Activated CD8-positive, alpha-beta memory T cell treated with anti-CD3 and anti-CD28 coated beads, Interleukin-2, amount 50 U/mL, for 4 hours (primary cell): ENCODE measurements at regions not wholly inside any gene's neighbourhood (a gene's known extent, or its start where the extent isn't known, plus 50 kb on each side); places are given as distances from the start of the nearest gene placed in this dataset.
"Not testable (repeated sequence)": the region's sequence is repeated elsewhere in the genome, so short reads cannot be mapped to it uniquely, and the experiment has no call there.

Source experiments
- DNase-seq: peaks from one replicate; pipeline ENCODE4 v3.0.0-alpha.2; 2020

DNA sequence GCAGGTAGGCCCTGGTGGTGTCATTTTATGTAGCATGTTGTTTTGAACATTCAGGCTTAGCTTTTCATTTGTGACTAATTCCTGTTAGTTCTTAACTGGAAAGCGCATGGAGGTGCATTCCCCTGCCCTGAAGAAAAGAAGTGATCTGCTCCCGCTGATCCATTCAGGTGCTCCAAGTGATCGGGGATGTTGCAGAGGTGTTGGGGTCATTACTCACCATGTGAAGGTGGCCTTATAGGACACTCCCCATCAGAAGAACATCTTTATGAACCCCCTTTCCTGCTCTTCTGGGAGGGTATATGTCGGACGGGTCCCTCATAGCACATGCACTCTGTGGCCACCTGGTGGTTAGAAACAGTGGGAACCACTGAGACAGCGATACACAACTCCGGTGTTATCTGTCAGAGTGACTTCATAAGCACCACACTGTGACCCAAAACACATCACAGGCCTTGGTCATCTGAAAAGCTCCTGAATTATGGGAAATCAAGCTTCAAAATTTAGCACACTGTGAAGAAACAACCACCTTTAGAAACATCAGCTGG, 172.5 kb upstream of the NOTCH2NLA start:
- DNase-seq, result not testable (repeated sequence)

DNA sequence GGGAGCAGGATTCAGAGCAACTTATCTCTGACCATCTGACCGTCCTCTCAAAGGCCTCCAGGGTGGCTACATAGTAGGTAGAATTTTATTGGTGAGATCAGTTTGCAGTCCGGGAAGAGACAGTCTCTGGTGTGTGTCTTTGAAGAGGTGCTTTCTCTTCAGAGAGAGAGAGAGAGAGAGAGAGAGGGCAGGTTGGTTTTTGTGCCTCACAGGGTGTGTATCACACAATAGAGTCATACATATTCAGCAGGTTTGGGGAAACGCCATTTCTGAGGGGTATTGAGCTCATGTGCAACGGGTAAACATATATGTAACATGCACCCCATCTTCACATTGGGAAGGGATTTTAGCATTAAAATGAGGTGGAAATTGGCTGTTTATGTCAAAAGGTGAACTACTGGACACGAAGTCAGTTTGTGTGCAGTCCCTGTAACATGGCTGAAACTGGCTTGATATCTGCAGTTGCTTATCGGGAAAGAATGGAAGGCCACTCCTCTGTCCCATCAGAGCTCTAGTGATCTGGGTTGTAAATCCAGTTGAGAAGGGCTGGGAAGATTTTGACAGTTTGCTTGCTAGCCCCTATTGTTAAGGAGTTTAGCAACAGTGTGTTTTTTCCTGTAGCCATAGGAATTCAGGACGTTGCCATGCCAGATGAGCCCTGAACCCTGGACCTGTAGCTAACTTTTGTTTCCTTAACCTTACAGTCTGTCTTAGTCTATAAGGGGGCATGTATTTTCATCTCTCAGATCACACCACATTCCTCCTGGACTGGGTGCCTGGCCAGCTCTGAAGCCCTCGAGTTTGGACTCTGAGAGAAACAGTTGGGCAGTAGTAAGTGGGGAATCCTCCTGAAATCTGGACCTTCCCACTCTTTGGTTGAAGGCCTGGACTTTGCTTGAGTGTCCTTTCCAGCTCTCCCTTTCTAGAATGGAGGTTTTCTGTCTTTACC, 171.6 kb upstream of the NOTCH2NLA start:
- DNase-seq, result not testable (repeated sequence)

DNA sequence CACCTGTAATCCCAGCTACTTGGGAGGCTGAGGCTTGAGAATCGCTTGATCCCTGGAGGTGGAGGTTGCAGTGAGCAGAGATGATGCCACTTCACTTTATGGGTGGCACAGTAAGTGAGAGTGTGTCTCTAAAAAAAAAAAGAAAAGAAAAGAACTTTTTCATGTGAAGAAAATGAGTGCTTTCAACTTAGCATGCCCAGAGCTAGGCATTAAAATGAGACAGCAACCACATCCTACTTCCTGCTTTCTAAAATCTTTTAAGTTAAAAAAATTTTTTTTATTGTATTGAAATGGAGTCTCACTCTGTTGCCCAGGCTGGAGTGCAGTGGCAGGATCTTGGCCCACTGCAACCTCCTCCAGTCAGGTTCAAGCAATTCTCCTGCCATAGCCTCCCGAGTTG, 170.4 kb upstream of the NOTCH2NLA start:
- DNase-seq, result not testable (repeated sequence)

DNA sequence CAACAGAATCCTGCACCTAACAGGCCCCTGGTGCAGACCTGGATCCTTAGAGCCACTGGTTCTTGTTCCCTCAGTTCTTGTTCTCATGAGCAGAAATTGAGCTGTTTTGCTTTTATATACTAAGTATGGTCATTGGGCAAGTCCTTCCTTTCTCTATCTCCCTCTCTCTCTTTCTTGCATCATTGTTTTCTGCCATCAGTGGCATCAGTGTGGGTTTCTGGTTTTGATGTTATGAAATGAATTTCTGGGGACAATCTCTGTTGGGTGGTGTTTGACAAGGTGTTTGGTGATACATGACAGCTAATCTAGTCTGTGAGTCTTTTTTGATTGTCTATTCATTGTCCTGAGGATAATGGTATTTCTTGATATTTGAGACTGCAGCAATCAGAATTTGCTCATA, 168.0 kb upstream of the NOTCH2NLA start:
- not testable (repeated sequence) for DNase-seq

DNA sequence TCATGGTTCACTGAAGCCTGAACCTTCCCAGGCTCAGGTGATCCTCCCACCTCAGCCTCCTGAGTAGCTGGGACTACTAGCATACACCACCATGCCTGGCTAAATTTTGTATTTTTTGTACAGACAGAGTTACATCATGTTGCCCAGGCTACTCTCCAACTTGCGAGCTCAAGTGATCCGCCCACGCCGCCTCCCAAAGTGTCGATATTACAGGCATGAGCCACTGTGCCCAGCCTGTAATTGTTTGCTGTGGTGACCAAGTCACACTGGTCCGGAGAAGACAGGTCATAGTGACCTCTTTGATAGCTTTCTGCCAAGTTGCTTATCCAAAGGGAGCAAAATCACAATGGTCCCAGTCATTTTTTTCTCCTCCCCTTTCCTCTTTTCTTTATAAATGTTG, 167.4 kb upstream of the NOTCH2NLA start:
- not testable (repeated sequence) for DNase-seq

DNA sequence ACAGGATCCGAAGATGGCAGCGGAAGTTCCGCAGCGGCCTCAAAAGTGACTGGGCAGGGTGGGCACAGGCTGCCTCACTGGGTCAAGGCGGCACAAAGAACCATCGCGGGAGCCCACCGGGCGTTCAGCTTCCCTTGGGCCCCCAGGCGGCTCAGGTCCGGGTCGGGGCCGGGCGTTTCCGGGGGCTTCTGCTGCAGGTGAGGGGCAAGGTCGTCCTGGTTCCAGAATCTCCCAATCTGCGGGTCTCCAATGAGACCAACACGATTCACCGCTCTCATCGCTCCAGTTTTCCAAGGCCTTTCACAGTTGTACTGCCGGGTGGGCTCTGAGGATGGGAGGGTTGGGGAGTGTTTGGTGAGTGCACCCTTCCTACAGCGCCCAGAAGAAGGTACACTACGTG, 165.0 kb upstream of the NOTCH2NLA start:
- DNase-seq, result not testable (repeated sequence)

DNA sequence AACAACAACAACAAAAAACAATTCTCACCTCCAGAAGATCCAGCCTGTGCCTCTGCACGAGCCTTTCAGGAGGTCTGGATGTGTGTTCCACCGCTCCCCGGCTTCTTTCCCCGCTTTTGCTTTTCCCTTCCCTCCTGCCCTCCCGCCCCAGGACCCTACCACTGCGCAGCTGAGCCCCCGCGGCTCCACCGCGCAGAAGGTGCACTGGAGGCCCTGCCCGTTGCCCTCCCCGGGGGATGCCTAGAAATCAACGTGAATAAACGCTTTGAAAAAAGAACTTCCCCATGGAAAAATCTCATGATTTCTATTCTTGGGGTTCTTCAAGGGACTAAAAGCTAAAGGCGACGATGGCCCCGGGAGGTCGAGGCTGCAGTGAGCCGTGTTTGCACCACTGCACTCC, 164.3 kb upstream of the NOTCH2NLA start:
- DNase-seq, result not testable (repeated sequence)

DNA sequence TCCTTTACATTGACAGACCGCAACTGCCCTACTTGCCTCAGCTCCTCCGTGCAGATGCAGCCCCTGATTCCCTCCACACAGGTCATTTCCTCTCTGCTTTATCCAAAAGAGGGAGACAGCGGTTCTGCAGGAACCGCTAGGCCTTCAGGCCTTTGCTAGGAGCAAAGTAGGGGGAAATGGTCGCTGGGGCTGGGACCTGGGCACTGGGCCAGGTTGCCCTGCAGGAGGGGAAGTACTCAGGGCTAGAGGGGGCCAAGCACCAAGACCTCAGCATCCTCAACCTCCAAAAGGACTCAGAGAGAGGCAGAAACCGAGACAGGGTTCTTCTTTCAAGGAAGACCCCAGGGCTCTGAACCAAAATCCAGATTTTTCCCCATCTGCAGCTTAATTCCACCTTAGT, 160.4 kb upstream of the NOTCH2NLA start:
- not testable (repeated sequence) for DNase-seq

DNA sequence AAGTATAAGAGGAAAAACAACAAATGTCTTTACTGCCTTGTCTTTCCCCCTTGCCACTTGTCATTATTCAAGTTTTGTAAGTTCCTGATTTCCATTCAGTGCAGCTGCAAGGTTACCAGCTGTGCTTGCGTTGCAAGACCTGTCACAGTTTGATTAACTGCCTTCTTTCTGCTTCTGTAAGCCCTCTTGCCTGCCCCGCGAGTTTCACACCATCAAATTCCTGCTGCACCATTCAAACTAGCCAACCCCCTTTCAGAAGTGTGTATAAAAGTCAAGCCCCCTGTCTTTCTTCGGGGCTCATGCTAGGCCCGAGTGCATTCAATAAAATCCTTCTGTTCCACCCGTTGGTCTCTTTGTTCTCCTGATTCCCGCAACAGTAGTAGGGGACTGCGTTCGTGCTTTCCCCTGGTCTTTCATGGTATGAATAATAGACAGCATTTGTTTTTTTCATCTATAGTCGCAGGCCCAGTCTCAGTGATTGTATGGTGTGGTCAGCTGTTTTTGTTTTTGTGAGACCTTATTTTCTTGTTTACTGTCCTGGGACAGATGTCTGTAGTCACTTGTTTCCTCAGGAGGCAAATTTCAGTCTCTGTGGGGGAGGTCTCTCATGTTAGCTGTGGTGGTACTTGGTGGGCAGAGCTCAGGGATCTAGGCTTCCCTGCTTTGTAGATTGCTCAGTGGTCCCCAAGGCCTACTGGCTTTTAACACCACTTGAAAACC, 159.1 kb upstream of the NOTCH2NLA start:
- not testable (repeated sequence) for DNase-seq

DNA sequence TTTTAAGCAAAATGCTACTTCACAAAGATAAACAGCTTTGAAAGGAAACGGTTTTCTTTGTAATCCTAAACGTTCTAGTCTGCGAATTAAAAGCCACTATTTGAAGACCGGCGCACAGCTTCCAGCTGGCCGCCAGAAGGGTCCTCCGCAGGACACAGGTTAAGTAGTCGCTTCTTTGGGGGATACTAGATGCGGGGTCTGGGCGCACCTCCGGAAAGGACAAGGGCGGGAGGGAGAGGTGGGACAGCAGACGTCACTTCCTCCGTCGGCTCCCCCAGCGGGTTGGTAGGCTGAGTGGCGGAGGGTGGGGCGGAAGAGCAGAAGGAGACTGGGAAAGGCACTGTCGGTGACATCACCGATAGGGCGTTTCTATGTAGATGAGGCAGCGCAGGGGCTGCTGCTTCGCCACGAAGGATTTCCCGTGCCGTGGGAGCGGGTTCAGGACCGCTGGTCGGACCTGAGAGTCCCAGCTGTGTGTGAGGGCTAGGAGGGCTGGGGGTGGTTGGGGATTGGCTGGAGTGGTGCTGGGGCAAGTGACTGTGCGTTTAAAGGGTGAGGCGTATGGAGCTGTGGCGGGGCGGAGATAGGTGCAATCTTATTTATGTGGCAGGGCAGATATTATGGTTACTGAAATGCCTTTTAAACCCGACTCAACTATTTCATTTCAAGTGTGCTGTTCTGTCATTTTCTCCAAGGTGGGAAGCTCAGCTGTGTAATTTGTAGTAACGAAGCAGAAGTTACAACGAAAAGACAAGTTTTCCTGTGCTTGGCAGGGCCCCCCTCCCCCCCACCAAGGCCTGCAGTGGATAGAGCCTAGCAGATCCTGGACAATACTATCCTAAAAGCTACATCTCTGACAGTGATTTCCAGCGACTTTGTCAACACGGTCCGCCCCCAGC, 158.3 kb upstream of the NOTCH2NLA start:
- DNase-seq, result not testable (repeated sequence)

DNA sequence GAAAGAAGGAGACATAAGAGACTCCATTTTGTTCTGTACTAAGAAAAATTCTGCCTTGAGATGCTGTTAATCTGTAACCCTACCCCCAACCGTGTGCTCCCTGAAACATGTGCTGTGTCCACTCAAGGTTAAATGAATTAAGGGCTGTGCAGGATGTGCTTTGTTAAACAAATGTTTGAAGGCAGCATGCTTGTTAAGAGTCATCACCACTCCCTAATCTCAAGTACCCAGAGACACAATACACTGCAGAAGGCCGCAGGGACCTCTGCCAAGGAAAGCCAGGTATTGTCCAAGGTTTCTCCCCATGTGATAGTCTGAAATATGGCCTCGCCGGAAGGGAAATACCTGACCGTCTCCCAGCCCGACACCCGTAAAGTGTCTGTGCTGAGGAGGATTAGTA, 152.4 kb upstream of the NOTCH2NLA start:
- not testable (repeated sequence) for DNase-seq

DNA sequence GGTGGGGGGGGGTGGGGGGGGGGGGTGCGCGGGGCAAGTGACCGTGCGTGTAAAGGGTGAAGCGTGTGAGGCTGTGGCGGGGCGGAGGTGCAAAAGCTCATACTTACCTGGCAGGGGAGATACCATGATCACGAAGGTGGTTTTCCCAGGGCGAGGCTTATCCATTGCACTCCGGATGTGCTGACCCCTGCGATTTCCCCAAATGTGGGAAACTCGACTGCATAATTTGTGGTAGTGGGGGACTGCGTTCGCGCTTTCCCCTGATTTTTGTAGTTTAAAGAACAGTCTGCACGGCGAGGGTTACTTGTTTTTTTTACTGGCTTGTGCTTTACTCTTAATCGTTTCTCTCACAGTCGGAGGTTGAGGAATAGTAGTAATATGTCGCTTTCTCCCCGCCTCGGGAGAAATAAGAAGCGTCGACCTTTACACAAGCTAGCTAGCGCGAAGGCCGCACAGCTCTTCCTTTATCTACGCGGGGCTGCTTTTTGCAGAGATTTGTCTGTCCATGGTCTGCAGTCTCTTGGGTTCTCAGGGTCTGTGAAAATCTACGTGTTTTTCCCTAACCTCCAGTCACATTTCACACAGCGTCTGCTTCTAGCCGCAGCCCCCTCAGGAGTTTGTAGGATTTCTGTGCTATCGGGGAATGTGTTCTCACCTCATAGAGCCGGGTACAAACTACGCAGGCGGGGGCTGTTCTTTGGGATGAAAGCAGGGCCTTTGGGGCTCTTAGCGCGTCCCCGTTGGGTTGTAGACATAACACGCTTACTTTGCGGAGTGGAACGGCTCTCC, 148.1 kb upstream of the NOTCH2NLA start:
- DNase-seq, result peak; percentile 57

DNA sequence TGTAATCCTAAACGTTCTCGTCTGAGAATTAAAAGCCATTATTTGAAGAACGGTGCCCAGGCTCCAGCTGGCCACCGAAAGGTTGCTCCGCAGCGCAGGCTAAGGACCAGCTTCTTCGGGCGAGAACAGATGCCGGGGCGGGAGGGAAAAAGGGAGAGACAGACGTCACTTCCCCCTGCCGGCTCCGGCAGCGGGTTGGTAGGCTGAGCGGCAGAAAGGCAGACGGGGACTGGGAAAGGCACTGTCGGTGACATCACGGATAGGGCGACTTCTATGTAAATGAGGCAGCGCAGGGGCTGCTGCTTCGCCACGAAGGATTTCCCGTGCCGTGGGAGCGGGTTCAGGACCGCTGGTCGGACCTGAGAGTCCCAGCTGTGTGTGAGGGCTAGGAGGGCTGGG, 147.5 kb upstream of the NOTCH2NLA start:
- peak; percentile 76 for DNase-seq

DNA sequence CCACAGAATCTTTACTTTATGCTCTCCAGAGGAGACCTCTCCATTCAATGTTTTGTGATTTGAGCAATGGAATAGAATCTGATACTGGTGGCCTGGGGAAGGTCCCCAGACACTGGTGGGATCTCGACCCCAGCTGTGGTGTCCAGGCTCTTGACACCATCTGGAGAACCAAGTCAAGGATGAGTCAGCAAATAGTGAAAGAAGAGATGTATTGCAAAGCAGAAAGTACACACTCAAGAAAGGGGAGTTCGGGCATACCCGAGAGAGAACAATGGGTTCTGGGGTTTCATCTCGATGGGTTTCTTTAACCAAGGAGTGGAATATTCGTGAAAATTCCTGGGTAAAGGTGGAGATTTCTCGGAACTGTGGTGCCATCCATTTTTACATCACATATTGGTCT, 146.3 kb upstream of the NOTCH2NLA start:
- DNase-seq, result not testable (repeated sequence)

DNA sequence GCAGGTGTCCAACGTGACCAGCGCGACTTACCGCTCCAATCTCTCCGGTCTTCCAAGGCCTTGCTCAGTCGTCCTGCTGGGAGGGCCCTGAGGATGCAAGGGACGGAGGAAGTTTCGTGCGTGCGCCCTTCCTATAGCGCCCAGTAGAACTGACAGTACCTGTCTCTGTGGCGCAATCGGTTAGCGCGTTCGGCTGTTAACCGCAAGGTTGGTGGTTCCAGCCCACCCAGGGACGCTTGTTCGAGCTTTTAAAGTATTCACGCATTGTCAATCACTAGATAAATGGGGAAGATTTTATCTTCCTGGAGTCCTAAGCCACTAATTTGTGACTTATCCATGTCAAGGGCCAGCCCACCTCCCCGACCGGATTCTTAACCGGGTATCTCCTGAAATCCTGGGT, 141.1 kb upstream of the NOTCH2NLA start:
- peak; percentile 41 for DNase-seq

DNA sequence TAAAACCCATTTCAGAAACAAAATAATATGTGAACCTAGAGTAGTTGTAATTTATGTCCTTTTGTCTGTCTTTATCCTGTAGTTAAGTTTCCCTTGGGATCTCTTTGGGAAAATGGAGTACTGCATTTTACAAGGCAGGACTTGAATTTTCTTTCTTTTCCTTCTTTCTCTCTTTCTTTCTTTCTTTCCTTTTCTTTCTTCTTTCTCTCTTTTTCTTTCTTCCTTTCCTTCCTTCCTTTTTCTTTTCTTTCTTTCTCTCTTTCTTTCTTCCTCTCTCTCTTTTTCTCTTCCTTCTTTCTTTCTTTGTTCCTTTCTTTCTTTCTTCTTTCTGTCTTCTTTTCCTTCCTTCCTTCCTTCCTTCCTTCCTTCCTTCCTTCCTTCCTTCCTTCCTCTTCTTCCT, 126.6 kb upstream of the NOTCH2NLA start:
- not testable (repeated sequence) for DNase-seq

DNA sequence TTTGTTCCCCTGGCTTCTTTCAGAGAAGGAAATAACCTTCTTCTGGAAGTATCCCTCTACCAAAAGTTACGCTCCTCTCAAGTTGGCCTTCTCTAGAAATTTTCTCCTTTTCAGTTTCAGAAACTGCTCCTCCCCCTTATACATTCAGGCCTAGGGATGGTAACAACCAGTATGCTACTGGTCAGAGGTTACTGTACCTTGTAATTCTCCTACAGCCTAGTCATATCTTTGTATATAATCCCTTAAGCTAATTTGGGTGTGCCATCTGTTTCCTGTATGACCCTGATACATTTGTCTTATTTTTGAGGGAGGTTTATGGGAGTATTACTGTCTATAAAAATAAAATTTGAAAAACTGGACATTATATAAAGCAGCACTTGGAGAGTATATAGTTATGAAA, 98.0 kb upstream of the NOTCH2NLA start:
- DNase-seq, result not testable (repeated sequence)

DNA sequence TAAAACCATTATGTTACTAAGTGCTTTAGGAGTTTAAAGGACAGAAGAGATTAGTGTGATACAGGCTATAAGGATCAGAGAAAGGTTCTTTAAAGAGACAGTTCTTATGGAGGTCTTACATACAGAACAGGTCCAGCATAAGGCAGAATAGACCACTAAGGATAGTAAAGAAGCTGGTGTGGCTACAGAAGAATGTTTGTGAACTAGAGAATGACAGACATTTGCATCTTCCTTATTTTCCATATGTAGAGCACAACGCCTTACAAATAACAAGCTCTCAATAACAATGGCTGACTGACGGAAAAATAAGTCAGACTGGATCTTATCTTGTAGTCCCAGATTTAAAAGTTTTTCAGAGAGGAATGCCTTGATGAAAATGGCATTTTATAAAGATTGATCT, 95.6 kb upstream of the NOTCH2NLA start:
- DNase-seq, result not testable (repeated sequence)

DNA sequence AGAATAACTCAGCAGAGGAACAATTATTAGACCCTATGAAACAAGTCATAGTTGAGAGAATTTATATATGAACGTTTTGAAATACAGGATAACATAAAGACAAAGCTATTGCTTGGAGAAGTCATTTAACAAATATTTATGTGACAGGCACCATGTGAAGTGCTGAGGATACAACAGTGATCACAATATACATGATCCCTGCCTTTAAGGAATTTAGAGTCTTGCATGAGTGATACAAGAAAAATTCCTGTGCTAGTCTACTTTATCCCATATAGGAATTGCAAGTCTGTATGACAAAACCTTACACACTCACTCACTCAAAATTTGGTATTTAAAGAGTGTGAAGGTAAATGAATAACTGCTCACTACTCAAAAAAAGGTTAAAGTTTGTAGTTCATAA, 94.5 kb upstream of the NOTCH2NLA start:
- not testable (repeated sequence) for DNase-seq

DNA sequence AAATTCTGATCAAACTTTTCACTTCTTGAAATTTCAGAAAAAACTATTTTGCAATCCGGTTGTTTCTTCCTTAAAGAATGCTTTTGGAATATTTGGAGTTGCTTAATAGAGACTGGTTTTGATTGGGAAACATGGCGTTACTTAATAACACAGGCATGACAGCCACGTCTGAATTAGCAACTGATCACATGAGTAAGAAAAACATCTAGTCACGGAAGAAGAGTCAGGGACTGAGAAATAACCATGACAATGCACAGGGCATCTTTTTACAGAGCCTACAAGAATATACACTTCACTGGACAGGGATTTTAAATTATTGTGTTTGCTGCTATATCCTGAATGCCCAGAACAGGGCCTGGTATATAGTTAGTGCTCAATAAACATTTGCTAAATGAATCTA, 94.1 kb upstream of the NOTCH2NLA start:
- not testable (repeated sequence) for DNase-seq

DNA sequence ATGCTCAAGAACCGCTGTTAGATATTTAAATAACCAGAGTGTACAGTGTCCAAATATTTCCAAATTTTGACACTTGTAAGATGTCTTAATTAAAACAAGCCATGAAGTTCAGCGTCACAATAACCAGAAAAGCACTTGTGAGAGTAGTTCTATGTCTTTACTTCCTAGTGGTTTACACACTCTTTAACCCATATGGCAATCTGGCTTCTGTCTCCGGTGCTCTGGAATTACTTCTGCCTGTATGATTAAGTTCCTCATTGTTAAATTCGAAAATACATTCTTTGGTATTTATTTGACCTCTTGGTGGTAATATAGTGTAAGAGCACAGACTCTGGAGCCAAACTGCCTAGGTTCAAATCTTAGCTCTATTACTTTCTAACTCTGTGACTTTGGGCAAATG, 89.9 kb upstream of the NOTCH2NLA start:
- DNase-seq, result not testable (repeated sequence)

DNA sequence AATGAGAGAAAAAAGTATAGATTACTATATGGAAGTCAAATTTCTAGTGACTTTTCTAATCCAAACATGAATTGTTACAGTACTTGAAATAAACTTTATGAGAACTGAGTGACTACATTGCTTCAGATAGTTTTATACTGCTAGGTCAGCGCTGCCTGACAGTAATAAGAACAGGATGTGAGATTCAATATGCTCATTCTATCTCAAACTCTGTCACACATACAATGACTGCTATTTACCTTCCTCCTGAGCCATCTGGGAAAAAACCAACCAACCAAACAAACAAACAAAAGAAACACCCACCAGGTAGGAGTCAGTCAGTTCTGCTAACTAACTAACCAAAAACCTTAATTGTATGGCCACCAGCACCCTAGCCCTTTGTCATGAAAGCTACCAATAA, 89.0 kb upstream of the NOTCH2NLA start:
- DNase-seq, result not testable (repeated sequence)
